Kidney epithelial cell (primary cell): ENCODE measurements at regions not wholly inside any gene's neighbourhood (a gene's known extent, or its start where the extent isn't known, plus 50 kb on each side); places are given as distances from the start of the nearest gene placed in this dataset.

ENCODE experiments used
- DNase-seq: peaks from one replicate; pipeline ENCODE4 v3.0.0-alpha.2; 2010; ENCODE audit warnings: low read depth
- H3K27me3 ChIP-seq: 2 replicates; pipeline ENCODE4 v1.6.0; 2011; ENCODE audit warnings: low read length; ENCODE audit not compliant: control insufficient read depth, insufficient read depth
- H3K36me3 ChIP-seq: 2 replicates; pipeline ENCODE4 v1.5.1; 2011; ENCODE audit warnings: low read length; ENCODE audit not compliant: control insufficient read depth, insufficient read depth
- H3K4me3 ChIP-seq: 2 replicates; pipeline ENCODE4 v1.5.1; 2011; ENCODE audit warnings: low read depth, mild to moderate bottlenecking, control low read depth, low read length
- CTCF ChIP-seq: IDR thresholded peaks from 2 replicates; pipeline ENCODE4 v1.5.1; 2011; ENCODE audit warnings: mild to moderate bottlenecking, moderate library complexity, low read length, control low read depth, inconsistent platforms; ENCODE audit not compliant: insufficient read depth, poor library complexity, severe bottlenecking

- no peak overlapping the region for H3K4me3 ChIP-seq
- no peaks in the 10 kb centered on the region for H3K27me3 ChIP-seq
- no peaks in the 10 kb centered on the region for H3K36me3 ChIP-seq
- TF ChIP-seq CTCF, result no peak
- no peak for DNase-seq
These were observed 356.5 kb upstream of the DUSP10 start for GRCh38 chr1:222098404-222098803.

- DNase-seq, result no peak
- H3K4me3 ChIP-seq, result no peak overlapping the region
- no peaks in the 10 kb centered on the region for H3K36me3 ChIP-seq
- H3K27me3 ChIP-seq, result no peaks in the 10 kb centered on the region
- TF ChIP-seq CTCF, result no peak
These were observed 355.7 kb upstream of the DUSP10 start for GRCh38 chr1:222097588-222097987.

GRCh38 chr1:222096883-222097282 is 355.0 kb upstream of the DUSP10 start:
- TF ChIP-seq CTCF, result no peak
- H3K4me3 ChIP-seq, result no peak overlapping the region
- H3K27me3 ChIP-seq, result no peaks in the 10 kb centered on the region
- no peak for DNase-seq
- no peaks in the 10 kb centered on the region for H3K36me3 ChIP-seq

GRCh38 chr1:222096476-222096772 is 354.5 kb upstream of the DUSP10 start:
- TF ChIP-seq CTCF, result no peak
- no peak for DNase-seq
- Histone ChIP-seq H3K27me3 (no peaks in the 10 kb centered on the region), H3K4me3 (no peak overlapping the region), H3K36me3 (no peaks in the 10 kb centered on the region)

GRCh38 chr1:222095606-222096475 is 354.0 kb upstream of the DUSP10 start:
- no peak overlapping the region for H3K4me3 ChIP-seq
- DNase-seq, result no peak
- TF ChIP-seq CTCF, result peak; percentile 75
- H3K27me3 ChIP-seq, result no peaks in the 10 kb centered on the region
- H3K36me3 ChIP-seq, result no peaks in the 10 kb centered on the region

GRCh38 chr1:222093518-222093917 is 351.6 kb upstream of the DUSP10 start:
- DNase-seq, result no peak
- no peak overlapping the region for H3K4me3 ChIP-seq
- H3K36me3 ChIP-seq, result no peaks in the 10 kb centered on the region
- H3K27me3 ChIP-seq, result no peaks in the 10 kb centered on the region
- no peak for TF ChIP-seq CTCF
